ENCODE measurements at regions not wholly inside any gene's neighbourhood (a gene's known extent, or its start where the extent isn't known, plus 50 kb on each side); places are given as distances from the start of the nearest gene placed in this dataset.

DNA sequence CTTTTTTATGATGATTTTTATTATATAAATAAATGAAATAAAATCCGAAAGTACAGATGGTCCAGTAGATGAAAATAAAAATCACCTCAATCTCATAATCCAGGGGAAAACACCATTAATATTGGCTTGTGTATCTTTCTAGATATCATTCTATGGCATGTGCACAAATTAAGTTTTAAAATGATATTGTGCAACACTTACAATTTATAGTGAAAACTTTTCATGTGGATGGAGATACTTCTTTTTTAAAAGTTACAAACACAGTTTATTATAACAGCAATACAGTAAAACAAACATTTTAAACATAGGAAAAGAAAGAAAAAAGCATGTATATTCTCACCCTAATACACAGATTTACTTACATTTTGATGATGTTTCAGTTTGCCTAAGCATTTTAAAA, 98.9 kb upstream of the RMST start:
- Histone ChIP-seq H3K36me3 (ENCODE audit: control insufficient read depth in 2 of 2, extremely low read depth in 1 of 2, insufficient read depth in 2 of 2, low read length in 2 of 2) (no peaks in the 10 kb centered on the region), H3K27ac (ENCODE audit: control insufficient read depth, insufficient read depth, low read length) (no peak overlapping the region), H3K4me2 (ENCODE audit: control insufficient read depth, extremely low read depth, insufficient read depth, low read depth, low read length) (no peak overlapping the region), H3K4me3 (ENCODE audit: control insufficient read depth in 2 of 3, extremely low read depth in 1 of 3, insufficient read depth in 2 of 3, low read depth in 1 of 3, low read length in 3 of 3) (no peak overlapping the region), H3K4me1 (ENCODE audit: control insufficient read depth, extremely low read depth, insufficient read depth, low read length) (no peaks in the 10 kb centered on the region), H3K9me3 (ENCODE audit: control insufficient read depth, low read depth, low read length) (no peaks in the 10 kb centered on the region), H3K9me1 (ENCODE audit: control insufficient read depth, extremely low read depth, insufficient read depth, low read length) (no peaks in the 10 kb centered on the region), H3K79me2 (ENCODE audit: control insufficient read depth, insufficient read depth, low read length) (no peaks in the 10 kb centered on the region), H3K27me3 (ENCODE audit: control insufficient read depth, extremely low read depth, insufficient read depth, low read length) (no peaks in the 10 kb centered on the region), H3K9ac (ENCODE audit: control insufficient read depth, extremely low read depth, insufficient read depth, low read length) (no peak overlapping the region), H4K20me1 (ENCODE audit: control insufficient read depth, extremely low read depth, insufficient read depth, low read length) (no peaks in the 10 kb centered on the region), H2AFZ (ENCODE audit: control insufficient read depth, low read length) (no peak overlapping the region)
- DNase-seq (ENCODE audit: low read depth, low spot score) (no peak), FAIRE-seq (no peak)
- dilution Hi-C loops (cut with MboI; ENCODE audit: extremely low pct_ligation_motif_present, low sequenced_read_pairs), result no loop called here
- TF ChIP-seq, protein P1, sequence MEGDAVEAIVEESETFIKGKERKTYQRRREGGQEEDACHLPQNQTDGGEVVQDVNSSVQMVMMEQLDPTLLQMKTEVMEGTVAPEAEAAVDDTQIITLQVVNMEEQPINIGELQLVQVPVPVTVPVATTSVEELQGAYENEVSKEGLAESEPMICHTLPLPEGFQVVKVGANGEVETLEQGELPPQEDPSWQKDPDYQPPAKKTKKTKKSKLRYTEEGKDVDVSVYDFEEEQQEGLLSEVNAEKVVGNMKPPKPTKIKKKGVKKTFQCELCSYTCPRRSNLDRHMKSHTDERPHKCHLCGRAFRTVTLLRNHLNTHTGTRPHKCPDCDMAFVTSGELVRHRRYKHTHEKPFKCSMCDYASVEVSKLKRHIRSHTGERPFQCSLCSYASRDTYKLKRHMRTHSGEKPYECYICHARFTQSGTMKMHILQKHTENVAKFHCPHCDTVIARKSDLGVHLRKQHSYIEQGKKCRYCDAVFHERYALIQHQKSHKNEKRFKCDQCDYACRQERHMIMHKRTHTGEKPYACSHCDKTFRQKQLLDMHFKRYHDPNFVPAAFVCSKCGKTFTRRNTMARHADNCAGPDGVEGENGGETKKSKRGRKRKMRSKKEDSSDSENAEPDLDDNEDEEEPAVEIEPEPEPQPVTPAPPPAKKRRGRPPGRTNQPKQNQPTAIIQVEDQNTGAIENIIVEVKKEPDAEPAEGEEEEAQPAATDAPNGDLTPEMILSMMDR (optimal IDR thresholded peaks at IDR 0.05 in 1 of 3, IDR thresholded peaks at IDR 0.05 in 1 of 3, conservative IDR thresholded peaks at IDR 0.05 in 1 of 3; ENCODE audit: extremely low read depth in 1 of 3, insufficient read depth in 2 of 3, low read length in 3 of 3), result no peak
- TF ChIP-seq EZH2 (IDR thresholded peaks at IDR 0.05; ENCODE audit: low read length), result no peak

GRCh38 chr12:97368462-97369163, 94.0 kb upstream of the RMST start:
- H3K36me3 ChIP-seq (ENCODE audit: control insufficient read depth in 2 of 2, extremely low read depth in 1 of 2, insufficient read depth in 2 of 2, low read length in 2 of 2), result no peaks in the 10 kb centered on the region
- no peaks in the 10 kb centered on the region for H3K9me1 ChIP-seq (ENCODE audit: control insufficient read depth, extremely low read depth, insufficient read depth, low read length)
- H4K20me1 ChIP-seq (ENCODE audit: control insufficient read depth, extremely low read depth, insufficient read depth, low read length), result no peaks in the 10 kb centered on the region
- no peak overlapping the region for H3K4me3 ChIP-seq (ENCODE audit: control insufficient read depth in 2 of 3, extremely low read depth in 1 of 3, insufficient read depth in 2 of 3, low read depth in 1 of 3, low read length in 3 of 3)
- no peaks in the 10 kb centered on the region for H3K4me1 ChIP-seq (ENCODE audit: control insufficient read depth, extremely low read depth, insufficient read depth, low read length)
- no peak overlapping the region for H3K27ac ChIP-seq (ENCODE audit: control insufficient read depth, insufficient read depth, low read length)
- no peaks in the 10 kb centered on the region for H3K79me2 ChIP-seq (ENCODE audit: control insufficient read depth, insufficient read depth, low read length)
- no peak for FAIRE-seq
- no peak overlapping the region for H3K9ac ChIP-seq (ENCODE audit: control insufficient read depth, extremely low read depth, insufficient read depth, low read length)
- H3K4me2 ChIP-seq (ENCODE audit: control insufficient read depth, extremely low read depth, insufficient read depth, low read depth, low read length), result no peak overlapping the region
- dilution Hi-C loops (cut with MboI; ENCODE audit: extremely low pct_ligation_motif_present, low sequenced_read_pairs), result no loop called here
- H3K27me3 ChIP-seq (ENCODE audit: control insufficient read depth, extremely low read depth, insufficient read depth, low read length), result no peaks in the 10 kb centered on the region
- no peak for DNase-seq (ENCODE audit: low read depth, low spot score)
- H3K9me3 ChIP-seq (ENCODE audit: control insufficient read depth, low read depth, low read length), result no peaks in the 10 kb centered on the region
- no peak overlapping the region for H2AFZ ChIP-seq (ENCODE audit: control insufficient read depth, low read length)
- TF ChIP-seq, protein P1 (optimal IDR thresholded peaks at IDR 0.05 in 1 of 3, IDR thresholded peaks at IDR 0.05 in 1 of 3, conservative IDR thresholded peaks at IDR 0.05 in 1 of 3; ENCODE audit: extremely low read depth in 1 of 3, insufficient read depth in 2 of 3, low read length in 3 of 3), result no peak
- TF ChIP-seq EZH2 (IDR thresholded peaks at IDR 0.05; ENCODE audit: low read length), result no peak
